ENCODE measurements at regions not wholly inside any gene's neighbourhood (a gene's known extent, or its start where the extent isn't known, plus 50 kb on each side); places are given as distances from the start of the nearest gene placed in this dataset.

DNA sequence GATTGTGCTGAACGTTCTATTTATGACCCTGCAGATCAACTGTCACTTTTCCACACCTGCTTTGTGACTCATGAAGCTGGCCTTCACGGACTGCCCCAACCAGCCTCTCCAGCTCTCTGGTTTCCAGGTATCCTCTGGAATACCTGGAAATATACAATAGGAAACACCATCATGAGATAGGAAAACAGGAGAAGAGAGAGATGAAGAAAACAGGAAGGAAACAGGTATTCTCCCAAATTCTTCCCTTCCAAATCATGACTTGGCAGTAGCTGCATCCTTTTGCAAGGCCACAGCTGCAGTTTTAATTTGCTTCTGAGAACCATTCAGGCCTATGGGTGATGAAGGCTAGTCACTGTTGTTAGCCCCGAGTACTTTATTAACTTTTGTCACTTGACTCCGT lies 909.1 kb downstream of the EPHA3 start:
- no peaks in the 10 kb centered on the region for H3K79me2 ChIP-seq (ENCODE audit: low read length)
- no peak overlapping the region for H2AFZ ChIP-seq (ENCODE audit: low read depth, low read length)
- H3K9me3 ChIP-seq (ENCODE audit: insufficient read depth, low read length) = no peaks in the 10 kb centered on the region
- no peak overlapping the region for H3K4me3 ChIP-seq (ENCODE audit: low read length)
- TF ChIP-seq EZH2phosphoT487 (IDR thresholded peaks at IDR 0.05; ENCODE audit: low read depth) = no peak
- TF ChIP-seq, protein P1, sequence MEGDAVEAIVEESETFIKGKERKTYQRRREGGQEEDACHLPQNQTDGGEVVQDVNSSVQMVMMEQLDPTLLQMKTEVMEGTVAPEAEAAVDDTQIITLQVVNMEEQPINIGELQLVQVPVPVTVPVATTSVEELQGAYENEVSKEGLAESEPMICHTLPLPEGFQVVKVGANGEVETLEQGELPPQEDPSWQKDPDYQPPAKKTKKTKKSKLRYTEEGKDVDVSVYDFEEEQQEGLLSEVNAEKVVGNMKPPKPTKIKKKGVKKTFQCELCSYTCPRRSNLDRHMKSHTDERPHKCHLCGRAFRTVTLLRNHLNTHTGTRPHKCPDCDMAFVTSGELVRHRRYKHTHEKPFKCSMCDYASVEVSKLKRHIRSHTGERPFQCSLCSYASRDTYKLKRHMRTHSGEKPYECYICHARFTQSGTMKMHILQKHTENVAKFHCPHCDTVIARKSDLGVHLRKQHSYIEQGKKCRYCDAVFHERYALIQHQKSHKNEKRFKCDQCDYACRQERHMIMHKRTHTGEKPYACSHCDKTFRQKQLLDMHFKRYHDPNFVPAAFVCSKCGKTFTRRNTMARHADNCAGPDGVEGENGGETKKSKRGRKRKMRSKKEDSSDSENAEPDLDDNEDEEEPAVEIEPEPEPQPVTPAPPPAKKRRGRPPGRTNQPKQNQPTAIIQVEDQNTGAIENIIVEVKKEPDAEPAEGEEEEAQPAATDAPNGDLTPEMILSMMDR (IDR thresholded peaks at IDR 0.05; ENCODE audit: low read depth, low read length) = no peak
- no peaks in the 10 kb centered on the region for H3K27me3 ChIP-seq (ENCODE audit: low read depth, low read length)
- no peak overlapping the region for H3K9ac ChIP-seq (ENCODE audit: low read length)
- no peak overlapping the region for H3K4me2 ChIP-seq (ENCODE audit: low read length)
- H3K4me1 ChIP-seq (ENCODE audit: low read length) = peaks cover 11% of the 10 kb centered on the region
- no peaks in the 10 kb centered on the region for H3K36me3 ChIP-seq (replicated peaks; ENCODE audit: low read depth, low read length)
- no peaks in the 10 kb centered on the region for H4K20me1 ChIP-seq (ENCODE audit: insufficient read depth, low read length)
- H3K27ac ChIP-seq (ENCODE audit: low read length) = no peak overlapping the region

DNA sequence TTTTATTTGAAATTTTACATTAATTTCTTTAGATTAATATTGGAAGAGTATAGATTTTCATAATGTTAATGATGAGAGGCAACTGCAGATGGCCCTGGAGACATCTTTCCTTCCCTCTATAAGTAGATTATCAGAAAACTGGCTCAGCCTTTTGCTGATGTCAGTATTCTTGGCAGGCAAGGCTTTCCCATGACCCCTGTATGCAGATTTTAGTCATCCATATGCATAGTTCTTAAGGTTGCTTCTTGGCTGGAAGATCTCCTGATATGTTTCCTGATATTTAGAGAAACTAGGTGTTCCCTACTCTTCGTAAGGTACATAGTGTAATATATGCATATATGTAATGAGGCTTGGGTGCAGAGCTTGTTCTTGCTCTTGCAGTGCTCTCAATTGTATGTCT lies 911.4 kb downstream of the EPHA3 start:
- no peaks in the 10 kb centered on the region for H4K20me1 ChIP-seq (ENCODE audit: insufficient read depth, low read length)
- H3K4me3 ChIP-seq (ENCODE audit: low read length) = no peak overlapping the region
- peaks cover 11% of the 10 kb centered on the region for H3K4me1 ChIP-seq (ENCODE audit: low read length)
- H3K79me2 ChIP-seq (ENCODE audit: low read length) = no peaks in the 10 kb centered on the region
- no peak overlapping the region for H3K9ac ChIP-seq (ENCODE audit: low read length)
- H3K9me3 ChIP-seq (ENCODE audit: insufficient read depth, low read length) = no peaks in the 10 kb centered on the region
- TF ChIP-seq EZH2phosphoT487 (IDR thresholded peaks at IDR 0.05; ENCODE audit: low read depth) = no peak
- TF ChIP-seq, protein P1 (IDR thresholded peaks at IDR 0.05; ENCODE audit: low read depth, low read length) = no peak
- H3K27me3 ChIP-seq (ENCODE audit: low read depth, low read length) = no peaks in the 10 kb centered on the region
- H3K27ac ChIP-seq (ENCODE audit: low read length) = no peak overlapping the region
- no peaks in the 10 kb centered on the region for H3K36me3 ChIP-seq (replicated peaks; ENCODE audit: low read depth, low read length)
- H2AFZ ChIP-seq (ENCODE audit: low read depth, low read length) = no peak overlapping the region
- H3K4me2 ChIP-seq (ENCODE audit: low read length) = no peak overlapping the region

DNA sequence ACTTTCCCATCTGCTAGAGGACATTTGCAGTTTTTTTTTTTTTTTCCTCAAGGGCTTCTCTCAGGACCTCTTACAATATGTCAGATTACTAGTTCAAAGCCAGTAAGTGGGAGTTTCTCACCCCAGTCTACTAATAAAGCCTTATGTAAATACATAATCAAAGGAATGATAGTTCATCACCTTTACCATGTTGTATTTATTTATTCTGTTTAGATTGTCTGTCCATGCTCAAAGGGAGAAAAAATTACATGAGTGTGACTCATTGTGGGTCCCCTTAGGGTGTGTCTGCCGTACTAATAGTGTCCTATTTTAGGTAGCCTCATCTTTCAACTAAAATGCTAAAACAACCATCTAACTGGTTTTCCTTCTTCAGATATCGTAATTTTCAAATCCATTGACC lies 917.6 kb downstream of the EPHA3 start:
- H3K4me1 ChIP-seq (ENCODE audit: low read length) = no peaks in the 10 kb centered on the region
- H3K36me3 ChIP-seq (replicated peaks; ENCODE audit: low read depth, low read length) = no peaks in the 10 kb centered on the region
- H3K79me2 ChIP-seq (ENCODE audit: low read length) = no peaks in the 10 kb centered on the region
- H3K27ac ChIP-seq (ENCODE audit: low read length) = no peak overlapping the region
- H3K9me3 ChIP-seq (ENCODE audit: insufficient read depth, low read length) = no peaks in the 10 kb centered on the region
- 0 out of 2 replicates have a peak overlapping the region, but pooled peaks have one; percentile 7 for H2AFZ ChIP-seq (ENCODE audit: low read depth, low read length)
- H3K4me3 ChIP-seq (ENCODE audit: low read length) = no peak overlapping the region
- TF ChIP-seq, protein P1 (IDR thresholded peaks at IDR 0.05; ENCODE audit: low read depth, low read length) = no peak
- no peak for TF ChIP-seq EZH2phosphoT487 (IDR thresholded peaks at IDR 0.05; ENCODE audit: low read depth)
- H3K9ac ChIP-seq (ENCODE audit: low read length) = no peak overlapping the region
- no peak overlapping the region for H3K4me2 ChIP-seq (ENCODE audit: low read length)
- H3K27me3 ChIP-seq (ENCODE audit: low read depth, low read length) = no peaks in the 10 kb centered on the region
- no peaks in the 10 kb centered on the region for H4K20me1 ChIP-seq (ENCODE audit: insufficient read depth, low read length)

DNA sequence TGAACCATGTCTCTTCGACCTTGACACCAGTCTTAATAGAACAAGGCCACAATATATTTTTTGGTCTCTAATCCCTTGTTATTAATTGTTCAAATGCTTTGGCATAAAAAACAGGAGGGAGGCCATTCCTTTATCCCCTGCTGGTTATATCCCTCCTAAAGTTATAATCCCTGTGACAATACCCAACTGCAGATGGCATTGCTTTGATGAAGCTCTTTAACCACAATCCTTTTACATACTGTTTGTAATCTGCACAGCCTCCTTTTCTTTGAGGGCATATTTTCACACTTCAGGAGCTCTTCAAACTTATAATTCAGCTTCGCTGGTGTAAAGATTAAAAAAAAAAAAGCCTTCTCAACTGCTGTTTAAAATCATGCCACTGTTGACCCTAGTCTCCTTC lies 919.0 kb downstream of the EPHA3 start:
- H3K4me3 ChIP-seq (ENCODE audit: low read length) = no peak overlapping the region
- no peaks in the 10 kb centered on the region for H3K36me3 ChIP-seq (replicated peaks; ENCODE audit: low read depth, low read length)
- H2AFZ ChIP-seq (ENCODE audit: low read depth, low read length) = 0 out of 2 replicates have a peak overlapping the region, but pooled peaks have one; percentile 31
- no peaks in the 10 kb centered on the region for H3K9me3 ChIP-seq (ENCODE audit: insufficient read depth, low read length)
- H3K79me2 ChIP-seq (ENCODE audit: low read length) = no peaks in the 10 kb centered on the region
- H3K27ac ChIP-seq (ENCODE audit: low read length) = no peak overlapping the region
- H3K27me3 ChIP-seq (ENCODE audit: low read depth, low read length) = no peaks in the 10 kb centered on the region
- no peak overlapping the region for H3K4me2 ChIP-seq (ENCODE audit: low read length)
- no peak for TF ChIP-seq EZH2phosphoT487 (IDR thresholded peaks at IDR 0.05; ENCODE audit: low read depth)
- TF ChIP-seq, protein P1 (IDR thresholded peaks at IDR 0.05; ENCODE audit: low read depth, low read length) = no peak
- H3K9ac ChIP-seq (ENCODE audit: low read length) = no peak overlapping the region
- no peaks in the 10 kb centered on the region for H3K4me1 ChIP-seq (ENCODE audit: low read length)
- no peaks in the 10 kb centered on the region for H4K20me1 ChIP-seq (ENCODE audit: insufficient read depth, low read length)

Measured in OCI-LY3 (cell line).